MCF 10A (cell line): ENCODE measurements at regions not wholly inside any gene's neighbourhood (a gene's known extent, or its start where the extent isn't known, plus 50 kb on each side); places are given as distances from the start of the nearest gene placed in this dataset.

Source experiments
- BruUV-seq: library from RNA; stranded (reverse); fragments of 400-500 nt; replicated peaks from 2 replicates; lab custom pipeline; 2021; lab: Mats Ljungman, UMichigan
- CTCF ChIA-PET: fragments of 300-600 bp; sonication (Branson Sonifier 250); formaldehyde crosslinking; extraction: SDS; loops from one replicate; lab custom pipeline; 2021; ENCODE audit warnings: antibody characterized with exemption, inconsistent platforms; lab: Yijun Ruan, JAX
- POLR2A ChIA-PET: fragments of 300-600, 350-650 bp; sonication (Branson Sonifier 250); formaldehyde crosslinking; extraction: SDS; loops from one replicate; lab custom pipeline; 2020; ENCODE audit warnings: antibody characterized with exemption, inconsistent platforms; lab: Yijun Ruan, JAX
- DNase-seq: peaks from one replicate; pipeline ENCODE4 v3.0.0-alpha.2; 2018; ENCODE audit not compliant: unreplicated experiment
- H3K27ac Mint-ChIP-seq: one replicate; pipeline ENCODE4 v1.8.0; 2022; ENCODE audit warnings: mild to moderate bottlenecking, low read depth, mixed read lengths; ENCODE audit not compliant: unreplicated experiment
- H3K27me3 Mint-ChIP-seq: one replicate; pipeline ENCODE4 v1.8.0; 2022; ENCODE audit warnings: mixed read lengths; ENCODE audit not compliant: insufficient read depth, unreplicated experiment
- H3K36me3 Mint-ChIP-seq: one replicate; pipeline ENCODE4 v1.8.0; 2022; ENCODE audit warnings: mild to moderate bottlenecking, moderate library complexity, mixed read lengths; ENCODE audit not compliant: insufficient read depth, unreplicated experiment
- H3K4me1 Mint-ChIP-seq: one replicate; pipeline ENCODE4 v1.8.0; 2022; ENCODE audit warnings: mixed read lengths; ENCODE audit not compliant: insufficient read depth, unreplicated experiment
- H3K4me3 Mint-ChIP-seq: one replicate; pipeline ENCODE4 v1.8.0; 2022; ENCODE audit warnings: mild to moderate bottlenecking, moderate library complexity, mixed read lengths; ENCODE audit not compliant: unreplicated experiment
- H3K9me3 Mint-ChIP-seq: one replicate; pipeline ENCODE4 v1.8.0; 2022; ENCODE audit warnings: mixed read lengths; ENCODE audit not compliant: unreplicated experiment
- intact Hi-C: fragments of 100-400 bp; cut with micrococcal nuclease; formaldehyde crosslinking; loops from 2 replicates; pipeline ENCODE4 v1.14.1; 2022
- TF ChIP-seq, protein P1 (sequence below): fragments of 200-600 bp; IDR thresholded peaks from one replicate; pipeline ENCODE4 v1.8.0; 2022; ENCODE audit warnings: antibody characterized with exemption, mild to moderate bottlenecking; ENCODE audit not compliant: unreplicated experiment

DNA sequence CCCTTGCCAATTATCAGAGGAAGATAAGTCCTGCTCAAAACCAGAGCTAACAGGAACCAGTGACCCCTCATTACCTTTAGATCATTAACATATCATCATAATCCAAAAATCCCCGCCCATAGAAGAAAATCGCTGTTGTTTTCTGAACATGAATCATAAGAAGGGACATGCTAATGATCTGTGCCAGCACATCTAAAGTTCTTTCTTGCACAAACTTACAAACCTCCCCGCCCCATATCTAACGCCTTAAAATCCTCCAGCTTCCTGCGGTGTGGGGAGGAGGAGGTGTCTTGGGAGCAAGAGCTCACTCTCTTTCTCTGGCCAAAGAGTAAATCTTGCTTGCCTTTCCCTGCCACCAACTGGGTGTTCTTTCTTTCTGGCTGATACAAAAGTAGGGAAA is 78.3 kb downstream of the IRX3 start:
- H3K36me3 Mint-ChIP-seq = peaks cover 7% of the 10 kb centered on the region
- H3K4me1 Mint-ChIP-seq = peaks cover 21% of the 10 kb centered on the region
- no peak overlapping the region for H3K4me3 Mint-ChIP-seq
- TF ChIP-seq, protein P1, sequence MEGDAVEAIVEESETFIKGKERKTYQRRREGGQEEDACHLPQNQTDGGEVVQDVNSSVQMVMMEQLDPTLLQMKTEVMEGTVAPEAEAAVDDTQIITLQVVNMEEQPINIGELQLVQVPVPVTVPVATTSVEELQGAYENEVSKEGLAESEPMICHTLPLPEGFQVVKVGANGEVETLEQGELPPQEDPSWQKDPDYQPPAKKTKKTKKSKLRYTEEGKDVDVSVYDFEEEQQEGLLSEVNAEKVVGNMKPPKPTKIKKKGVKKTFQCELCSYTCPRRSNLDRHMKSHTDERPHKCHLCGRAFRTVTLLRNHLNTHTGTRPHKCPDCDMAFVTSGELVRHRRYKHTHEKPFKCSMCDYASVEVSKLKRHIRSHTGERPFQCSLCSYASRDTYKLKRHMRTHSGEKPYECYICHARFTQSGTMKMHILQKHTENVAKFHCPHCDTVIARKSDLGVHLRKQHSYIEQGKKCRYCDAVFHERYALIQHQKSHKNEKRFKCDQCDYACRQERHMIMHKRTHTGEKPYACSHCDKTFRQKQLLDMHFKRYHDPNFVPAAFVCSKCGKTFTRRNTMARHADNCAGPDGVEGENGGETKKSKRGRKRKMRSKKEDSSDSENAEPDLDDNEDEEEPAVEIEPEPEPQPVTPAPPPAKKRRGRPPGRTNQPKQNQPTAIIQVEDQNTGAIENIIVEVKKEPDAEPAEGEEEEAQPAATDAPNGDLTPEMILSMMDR = no peak
- BruUV-seq = no TSS peak
- H3K27me3 Mint-ChIP-seq = no peaks in the 10 kb centered on the region
- H3K9me3 Mint-ChIP-seq = no peaks in the 10 kb centered on the region
- POLR2A ChIA-PET = interaction anchor here (0.5 to 1.9 kb wide), 8 partner anchors 23 to 606 kb away, joined by 3 to 6 read pairs (median 4); no protein-coding TSS in a partner anchor
- H3K27ac Mint-ChIP-seq = peak overlapping the region; percentile 28
- DNase-seq = peak; percentile 46
- CTCF ChIA-PET = interaction anchor here (1.2 kb wide), 1 partner anchor 435 kb away, joined by 3 read pairs; no protein-coding TSS in a partner anchor
- intact Hi-C loops = no loop called here

DNA sequence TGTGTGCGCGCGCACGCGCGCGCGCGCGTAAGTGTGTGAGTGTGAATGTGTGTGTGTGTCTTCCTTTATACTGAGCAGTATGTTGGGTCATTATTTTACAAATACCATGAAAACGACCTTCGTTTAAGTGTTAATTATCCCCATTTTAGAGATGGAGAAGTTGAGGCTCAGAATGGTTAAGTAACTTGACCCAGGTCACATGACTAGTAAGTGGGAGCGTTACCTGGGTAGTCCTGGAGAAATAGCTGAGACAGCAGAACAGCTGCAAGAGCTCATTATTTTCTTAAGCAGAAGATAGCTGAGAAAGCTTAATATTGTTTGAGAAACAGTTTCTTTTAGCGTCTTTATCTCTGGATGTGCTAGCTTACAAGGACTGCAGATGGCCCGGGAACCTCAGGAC is 78.8 kb downstream of the IRX3 start:
- BruUV-seq = no TSS peak
- no peak for DNase-seq
- ChIA-PET CTCF (interaction anchor here (1.2 kb wide), 1 partner anchor 435 kb away, joined by 3 read pairs; no protein-coding TSS in a partner anchor), POLR2A (interaction anchor here (0.6 to 1.9 kb wide), 7 partner anchors 23 to 606 kb away, joined by 3 to 6 read pairs (median 4); no protein-coding TSS in a partner anchor)
- Mint-ChIP-seq H3K27me3 (no peaks in the 10 kb centered on the region), H3K27ac (peak overlapping the region; percentile 28), H3K36me3 (peaks cover 7% of the 10 kb centered on the region), H3K4me1 (peaks cover 21% of the 10 kb centered on the region), H3K9me3 (no peaks in the 10 kb centered on the region), H3K4me3 (no peak overlapping the region)
- intact Hi-C loops = no loop called here
- TF ChIP-seq, protein P1 = no peak

DNA sequence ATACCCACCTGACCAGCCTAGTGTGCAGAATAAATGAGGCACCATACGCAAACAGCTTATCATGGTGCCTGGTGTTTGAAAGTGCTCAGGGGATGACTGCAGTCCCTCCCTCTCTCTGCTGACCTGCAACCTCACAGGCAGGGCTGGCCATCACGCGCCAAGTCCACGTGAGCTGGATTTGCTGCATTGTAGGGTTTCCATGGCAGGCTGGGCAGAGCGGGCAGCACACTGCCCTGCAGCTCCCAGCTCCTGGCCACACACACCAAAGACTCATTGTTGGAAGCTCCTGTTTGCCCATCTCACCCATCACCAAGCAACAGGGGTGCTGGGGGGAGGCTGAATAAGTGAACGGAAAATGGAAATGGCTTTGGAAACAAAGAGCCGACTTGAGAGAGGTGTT is 81.8 kb downstream of the IRX3 start:
- BruUV-seq = no TSS peak
- TF ChIP-seq, protein P1 = no peak
- POLR2A ChIA-PET = interaction anchor here (0.6 to 1.2 kb wide), 2 partner anchors 9 to 155 kb away, joined by 3 read pairs; no protein-coding TSS in a partner anchor
- H3K27me3 Mint-ChIP-seq = no peaks in the 10 kb centered on the region
- H3K27ac Mint-ChIP-seq = no peak overlapping the region
- H3K4me1 Mint-ChIP-seq = peaks cover 16% of the 10 kb centered on the region
- H3K36me3 Mint-ChIP-seq = peaks cover 7% of the 10 kb centered on the region
- no peak overlapping the region for H3K4me3 Mint-ChIP-seq
- H3K9me3 Mint-ChIP-seq = no peaks in the 10 kb centered on the region
- CTCF ChIA-PET = interaction anchor here (0.6 to 0.8 kb wide), 2 partner anchors 13 to 429 kb away, joined by 3 to 5 read pairs; no protein-coding TSS in a partner anchor
- DNase-seq = no peak
- intact Hi-C loops = no loop called here

DNA sequence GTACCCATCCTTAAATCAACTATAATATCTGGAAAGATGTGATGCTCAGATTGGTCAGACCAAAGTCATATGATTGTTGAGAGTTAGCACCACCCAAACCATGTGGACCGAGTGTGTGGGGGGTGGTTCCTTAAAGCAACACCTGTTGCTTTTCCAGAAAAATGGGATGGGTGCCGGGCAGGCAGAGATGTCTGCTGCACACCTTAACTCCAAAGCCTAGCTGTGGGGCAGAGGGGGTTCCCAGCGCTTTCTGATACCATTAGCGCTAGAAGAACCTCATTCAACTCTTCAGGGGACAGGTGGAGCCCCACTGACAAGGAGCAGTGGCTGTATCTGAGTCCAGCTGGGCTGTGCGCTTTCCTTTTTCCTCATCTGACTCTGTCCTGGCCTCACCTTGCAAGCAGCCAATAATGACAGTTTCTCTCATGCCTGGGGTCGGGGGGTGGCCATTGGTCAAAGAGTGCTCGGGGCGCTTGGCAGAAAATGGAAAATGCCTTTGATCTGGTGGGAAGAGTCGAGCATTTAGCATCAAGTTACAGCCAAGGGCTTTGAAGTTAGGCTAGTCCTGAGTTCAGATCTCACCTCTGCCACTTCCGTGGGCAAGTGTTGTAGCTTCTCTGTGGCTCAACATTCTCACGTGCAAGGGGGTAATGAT is 82.6 kb downstream of the IRX3 start:
- Mint-ChIP-seq H3K4me1 (peaks cover 12% of the 10 kb centered on the region), H3K27me3 (no peaks in the 10 kb centered on the region), H3K36me3 (peaks cover 1% of the 10 kb centered on the region), H3K27ac (no peak overlapping the region), H3K9me3 (no peaks in the 10 kb centered on the region), H3K4me3 (no peak overlapping the region)
- DNase-seq = no peak
- POLR2A ChIA-PET = interaction anchor here (0.6 to 1.2 kb wide), 2 partner anchors 9 to 721 kb away, joined by 3 read pairs; no protein-coding TSS in a partner anchor
- intact Hi-C loops = no loop called here
- TF ChIP-seq, protein P1 = no peak
- BruUV-seq = no TSS peak
- CTCF ChIA-PET = interaction anchor here (0.8 kb wide), 1 partner anchor 12 kb away, joined by 5 read pairs; no protein-coding TSS in a partner anchor
